Coronary artery (tissue), 2 donors: ENCODE measurements at regions not wholly inside any gene's neighbourhood (a gene's known extent, or its start where the extent isn't known, plus 50 kb on each side); places are given as distances from the start of the nearest gene placed in this dataset.

Experiments used
- DNase-seq: peaks from one replicate; pipeline ENCODE4 v3.0.0-alpha.2; 2017; ENCODE audit warnings: low spot score
- H3K27ac ChIP-seq, 2 donors: fragments of 200-600 bp; sonication (generic); one replicate each; pipeline ENCODE4 v1.5.1; 2016 to 2019
- H3K4me3 ChIP-seq: fragments of 200-600 bp; sonication (generic); 2 replicates; pipeline ENCODE4 v1.5.1; 2016; ENCODE audit warnings: mild to moderate bottlenecking, moderate library complexity
- TF ChIP-seq, protein P1 (sequence below): fragments of 200-600 bp; sonication (generic); IDR thresholded peaks from one replicate; pipeline ENCODE4 v1.5.1; 2019; ENCODE audit warnings: antibody characterized with exemption

DNA sequence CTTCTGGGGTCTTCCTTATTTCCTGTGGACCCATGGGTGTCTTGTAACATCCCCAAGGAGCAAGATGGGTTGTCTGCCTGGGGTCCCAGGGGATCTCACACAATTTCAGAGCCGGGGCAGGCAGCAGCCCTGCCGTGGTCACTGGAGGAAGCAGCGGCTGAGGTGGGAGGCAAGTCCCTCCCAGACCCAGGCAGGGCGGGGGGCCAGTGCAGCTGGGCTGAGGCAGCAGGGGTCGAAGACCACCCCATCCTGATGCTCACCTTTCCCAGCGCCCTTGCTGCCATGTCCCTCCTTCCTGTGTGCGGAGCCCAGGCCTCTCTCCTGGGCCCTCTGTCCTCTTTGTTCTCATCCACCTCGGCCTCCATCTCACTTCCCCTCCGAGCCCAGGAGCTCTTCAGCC lies 583.0 kb upstream of the COBL start:
- TF ChIP-seq, protein P1, sequence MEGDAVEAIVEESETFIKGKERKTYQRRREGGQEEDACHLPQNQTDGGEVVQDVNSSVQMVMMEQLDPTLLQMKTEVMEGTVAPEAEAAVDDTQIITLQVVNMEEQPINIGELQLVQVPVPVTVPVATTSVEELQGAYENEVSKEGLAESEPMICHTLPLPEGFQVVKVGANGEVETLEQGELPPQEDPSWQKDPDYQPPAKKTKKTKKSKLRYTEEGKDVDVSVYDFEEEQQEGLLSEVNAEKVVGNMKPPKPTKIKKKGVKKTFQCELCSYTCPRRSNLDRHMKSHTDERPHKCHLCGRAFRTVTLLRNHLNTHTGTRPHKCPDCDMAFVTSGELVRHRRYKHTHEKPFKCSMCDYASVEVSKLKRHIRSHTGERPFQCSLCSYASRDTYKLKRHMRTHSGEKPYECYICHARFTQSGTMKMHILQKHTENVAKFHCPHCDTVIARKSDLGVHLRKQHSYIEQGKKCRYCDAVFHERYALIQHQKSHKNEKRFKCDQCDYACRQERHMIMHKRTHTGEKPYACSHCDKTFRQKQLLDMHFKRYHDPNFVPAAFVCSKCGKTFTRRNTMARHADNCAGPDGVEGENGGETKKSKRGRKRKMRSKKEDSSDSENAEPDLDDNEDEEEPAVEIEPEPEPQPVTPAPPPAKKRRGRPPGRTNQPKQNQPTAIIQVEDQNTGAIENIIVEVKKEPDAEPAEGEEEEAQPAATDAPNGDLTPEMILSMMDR = no peak
- no peak for DNase-seq
- H3K27ac ChIP-seq = no peak overlapping the region
- no peak overlapping the region for H3K4me3 ChIP-seq

DNA sequence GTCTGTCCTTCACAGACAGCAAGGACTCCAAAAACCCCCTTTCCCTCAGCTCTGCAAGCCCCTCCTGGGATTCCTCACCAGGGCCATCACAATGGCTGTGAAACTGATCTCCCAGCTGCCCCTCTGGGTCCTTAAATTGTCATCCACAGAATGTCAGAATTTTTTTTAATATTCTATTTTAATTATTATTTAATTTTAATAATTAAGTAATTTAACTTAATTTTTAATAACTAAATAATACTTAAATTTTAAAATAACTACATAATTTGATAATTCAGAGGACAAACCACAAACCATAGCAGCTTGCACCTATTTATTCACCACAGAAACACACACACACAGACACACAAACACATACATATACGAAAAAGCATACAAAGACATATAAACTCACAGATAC lies 565.8 kb upstream of the COBL start:
- DNase-seq = no peak
- TF ChIP-seq, protein P1 = no peak
- Histone ChIP-seq H3K4me3 (no peak overlapping the region), H3K27ac (no peak overlapping the region)

DNA sequence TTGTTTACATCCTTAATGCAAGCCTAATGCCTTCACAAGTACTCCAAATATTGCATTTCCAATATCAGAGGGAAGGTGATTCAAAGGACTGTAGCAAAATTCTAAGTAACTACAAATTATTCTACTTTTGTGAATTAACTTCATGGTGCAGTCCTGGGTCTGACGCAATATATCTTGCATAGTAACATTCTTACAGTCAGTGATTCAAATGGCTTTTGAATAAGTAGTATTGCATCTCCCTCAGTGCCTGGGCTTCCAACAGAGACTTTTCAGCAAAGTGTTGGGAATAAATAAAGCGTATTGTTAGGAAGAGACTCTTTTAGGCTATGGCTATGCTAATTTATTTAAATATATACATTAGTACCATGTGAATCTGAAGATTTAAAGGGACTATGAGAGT lies 564.7 kb upstream of the COBL start:
- DNase-seq = no peak
- no peak overlapping the region for H3K4me3 ChIP-seq
- TF ChIP-seq, protein P1 = no peak
- H3K27ac ChIP-seq = no peak overlapping the region

DNA sequence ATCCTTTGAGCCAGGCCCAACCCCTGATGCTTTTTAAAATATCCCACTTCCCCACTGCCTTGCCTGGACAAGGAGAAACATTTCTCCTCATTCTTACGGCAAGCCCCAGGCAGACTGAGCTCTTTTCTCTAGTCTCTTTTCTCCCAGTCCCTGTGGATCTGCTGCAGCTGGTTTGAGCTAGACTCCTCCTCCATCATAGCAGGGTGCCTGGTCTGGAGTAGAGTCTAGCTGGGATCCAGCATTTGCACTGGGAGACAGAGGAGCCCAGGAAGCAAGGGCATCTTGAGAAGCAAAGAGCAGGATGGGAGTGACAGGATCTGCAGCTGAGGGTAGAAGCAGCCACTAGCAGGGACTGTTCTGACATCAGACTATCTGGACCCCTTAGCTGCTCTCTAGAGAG lies 562.3 kb upstream of the COBL start:
- DNase-seq = no peak
- H3K4me3 ChIP-seq = no peak overlapping the region
- TF ChIP-seq, protein P1 = no peak
- no peak overlapping the region for H3K27ac ChIP-seq

DNA sequence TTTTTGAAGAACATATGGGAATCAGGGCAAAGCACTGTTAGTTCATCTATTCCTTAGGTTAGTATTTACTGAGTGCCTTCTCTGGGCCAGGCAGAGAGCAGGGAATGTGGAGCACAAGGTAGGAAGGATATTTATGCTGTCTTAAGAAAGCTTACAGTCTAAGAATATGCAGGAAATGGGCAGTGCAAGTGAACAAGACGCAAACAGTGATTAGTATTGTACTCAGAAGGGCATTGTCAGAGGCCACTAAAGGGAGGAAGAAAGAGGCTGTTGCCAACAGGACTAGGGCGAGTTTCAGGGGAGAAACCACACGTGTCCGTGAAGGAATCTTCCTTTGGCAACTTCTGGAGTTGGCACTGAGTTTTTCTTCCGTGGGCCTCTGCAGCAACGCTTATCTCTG lies 552.8 kb upstream of the COBL start:
- H3K27ac ChIP-seq = no peak overlapping the region
- H3K4me3 ChIP-seq = no peak overlapping the region
- TF ChIP-seq, protein P1 = no peak
- no peak for DNase-seq

DNA sequence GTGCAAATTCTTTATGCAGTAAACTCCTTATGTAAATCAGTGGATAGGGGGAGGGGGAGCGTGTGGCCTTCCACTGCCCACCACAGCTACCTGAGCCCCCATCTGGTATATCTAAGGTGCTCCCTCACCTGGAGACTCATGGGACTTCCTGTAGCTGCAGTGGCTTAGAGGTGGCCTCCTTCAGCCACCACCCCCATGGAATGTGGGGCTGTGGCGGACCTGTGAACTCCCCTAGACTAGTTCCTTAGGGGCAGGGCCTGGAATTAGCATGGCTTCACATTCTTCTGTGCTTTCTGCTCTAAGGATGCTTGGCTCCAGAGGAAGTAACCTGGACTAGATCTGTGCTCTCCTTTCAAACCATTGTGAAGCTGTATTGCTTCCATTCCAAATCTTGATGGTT lies 550.5 kb upstream of the COBL start:
- TF ChIP-seq, protein P1 = no peak
- Histone ChIP-seq H3K27ac (no peak overlapping the region), H3K4me3 (no peak overlapping the region)
- DNase-seq = no peak

DNA sequence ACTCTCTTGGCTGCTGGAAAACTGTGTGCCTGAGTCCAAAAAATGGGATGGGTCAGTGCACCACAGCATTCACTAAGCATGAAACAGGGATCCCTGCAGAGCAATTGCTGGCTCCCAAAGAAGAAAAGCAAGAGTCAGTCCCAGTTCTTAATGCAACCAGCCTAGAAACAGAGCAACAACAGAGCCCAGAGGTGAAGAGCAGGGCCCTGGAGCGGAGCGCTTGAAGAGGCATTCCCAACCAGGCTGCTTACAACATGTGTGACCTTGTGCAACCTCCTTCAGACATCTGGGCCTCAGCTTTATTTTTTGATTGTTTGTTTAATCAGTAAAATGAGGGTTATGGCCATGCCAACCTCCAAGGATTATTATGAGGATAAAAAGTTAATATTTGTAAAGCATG lies 543.7 kb upstream of the COBL start:
- TF ChIP-seq, protein P1 = no peak
- no peak for DNase-seq
- Histone ChIP-seq H3K4me3 (no peak overlapping the region), H3K27ac (no peak overlapping the region)
